Midbrain (tissue), 1 donor: ENCODE measurements at regions not wholly inside any gene's neighbourhood (a gene's known extent, or its start where the extent isn't known, plus 50 kb on each side); places are given as distances from the start of the nearest gene placed in this dataset.

Experiments used
- DNase-seq: peaks from one replicate; lab custom pipeline; 2025; lab: John Stamatoyannopoulos, UW

- no peak for DNase-seq
Measured at GRCh38 chr3:72490688-72491435, 357.4 kb downstream of the SHQ1 start.

DNA sequence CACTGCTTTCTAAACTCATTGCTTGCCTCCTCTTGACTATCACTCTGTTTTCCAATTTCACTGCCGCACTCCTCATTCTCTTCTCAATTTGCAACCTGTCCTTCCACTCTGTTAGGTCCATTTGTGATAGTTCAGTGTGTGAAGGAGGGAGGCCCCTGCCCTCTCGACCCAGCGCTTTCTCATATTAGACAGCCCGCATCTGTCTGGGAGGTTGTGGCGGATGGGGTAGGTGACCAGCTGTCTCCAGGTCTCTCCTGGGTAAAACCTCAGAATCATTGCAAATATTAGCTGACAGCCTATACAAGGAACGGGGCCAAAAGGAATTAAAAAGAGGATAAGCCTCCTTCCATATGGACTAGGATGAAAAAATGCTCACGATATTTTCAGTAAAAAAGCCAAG, 358.3 kb downstream of the SHQ1 start:
- DNase-seq = no peak

GRCh38 chr3:72488738-72489035, 359.6 kb downstream of the SHQ1 start:
- DNase-seq = no peak

DNA sequence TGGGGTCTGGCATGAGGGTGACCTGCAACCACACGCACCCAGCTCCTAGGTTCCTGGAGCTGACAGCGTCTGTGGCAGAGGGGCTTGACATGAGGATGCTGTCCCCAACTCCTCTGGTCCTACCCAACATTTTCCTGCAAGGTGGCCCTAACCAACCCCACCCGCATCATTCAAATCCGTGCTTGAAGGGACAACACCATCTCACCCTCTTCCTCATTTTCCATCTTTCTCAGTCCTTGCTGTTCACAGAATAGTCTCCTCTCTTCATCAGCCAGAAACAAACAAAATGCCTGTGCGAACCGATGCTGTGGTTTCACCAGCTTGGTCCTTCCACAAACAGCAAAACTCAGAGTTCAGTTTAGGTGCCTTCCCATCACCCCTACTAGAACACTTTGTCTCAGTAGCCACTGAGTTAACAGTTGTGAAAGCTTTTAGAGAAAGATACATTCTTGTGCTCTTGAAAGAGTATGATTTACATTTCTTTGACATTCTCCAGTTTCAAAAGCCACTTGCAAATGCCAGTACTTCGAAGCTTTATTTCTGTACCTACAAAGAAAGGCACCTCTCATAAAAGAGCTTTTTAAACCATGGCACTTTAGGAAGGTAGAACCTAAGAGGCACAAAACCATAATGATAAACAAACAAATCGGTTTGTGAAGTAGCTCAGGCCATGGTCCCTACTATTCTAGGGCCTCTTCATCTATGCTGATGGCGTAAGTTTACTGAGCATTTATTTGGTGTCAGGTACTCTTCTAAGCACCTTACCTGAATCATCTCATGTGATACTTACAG, 360.1 kb downstream of the SHQ1 start:
- no peak for DNase-seq

DNA sequence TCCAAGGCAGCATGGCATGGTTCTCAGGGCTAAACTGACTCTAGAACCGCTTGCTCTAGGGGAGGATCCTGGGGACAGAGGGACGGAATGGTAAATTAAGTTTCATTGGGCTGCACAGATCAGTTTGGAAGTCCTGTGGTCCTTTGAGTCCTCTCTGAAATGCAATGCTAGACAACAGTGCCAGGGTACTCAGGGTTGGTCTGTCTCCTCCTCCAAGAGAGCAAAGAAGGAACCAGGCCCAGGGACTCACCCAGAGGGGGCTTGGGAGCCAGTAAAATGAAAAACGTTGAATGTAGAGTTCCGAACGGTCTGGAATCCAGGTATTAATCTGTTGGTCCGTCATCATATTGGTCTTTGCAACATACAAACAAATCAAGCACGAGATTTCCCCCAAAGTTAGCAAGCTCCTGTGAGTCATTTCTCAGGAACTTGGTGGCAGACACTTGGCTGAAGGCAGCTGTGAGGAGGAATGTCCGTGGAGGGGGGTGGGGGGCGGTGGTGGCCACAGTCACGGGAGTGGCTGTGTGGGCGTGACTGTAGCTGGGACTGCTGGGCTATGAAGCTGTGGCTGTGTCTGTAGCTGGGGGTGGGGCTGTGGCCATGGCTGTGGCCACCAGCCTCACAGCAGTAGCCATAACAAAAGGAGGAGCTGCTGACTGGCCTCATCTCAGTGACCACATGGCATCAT, 361.0 kb downstream of the SHQ1 start:
- no peak for DNase-seq

DNA sequence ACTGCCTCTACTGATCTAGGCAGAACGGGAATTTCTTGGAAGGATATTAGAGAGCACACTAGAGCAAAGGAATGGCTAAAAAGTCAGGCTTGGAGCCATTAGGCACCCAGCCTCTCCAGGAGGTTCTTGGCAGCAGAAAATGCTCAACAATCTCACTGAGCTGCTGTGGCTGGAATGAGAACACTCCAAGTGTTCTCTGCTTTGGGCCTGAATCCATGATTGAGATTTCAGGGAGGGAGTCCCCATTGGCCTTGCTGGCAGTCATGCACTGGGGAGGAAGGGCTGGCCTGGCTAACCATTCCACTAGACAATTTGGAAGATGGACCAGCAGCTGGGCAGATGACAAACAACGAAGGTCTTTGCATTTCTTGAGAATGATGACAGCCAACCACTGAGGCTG, 362.6 kb downstream of the SHQ1 start:
- peak; percentile 24 for DNase-seq

DNA sequence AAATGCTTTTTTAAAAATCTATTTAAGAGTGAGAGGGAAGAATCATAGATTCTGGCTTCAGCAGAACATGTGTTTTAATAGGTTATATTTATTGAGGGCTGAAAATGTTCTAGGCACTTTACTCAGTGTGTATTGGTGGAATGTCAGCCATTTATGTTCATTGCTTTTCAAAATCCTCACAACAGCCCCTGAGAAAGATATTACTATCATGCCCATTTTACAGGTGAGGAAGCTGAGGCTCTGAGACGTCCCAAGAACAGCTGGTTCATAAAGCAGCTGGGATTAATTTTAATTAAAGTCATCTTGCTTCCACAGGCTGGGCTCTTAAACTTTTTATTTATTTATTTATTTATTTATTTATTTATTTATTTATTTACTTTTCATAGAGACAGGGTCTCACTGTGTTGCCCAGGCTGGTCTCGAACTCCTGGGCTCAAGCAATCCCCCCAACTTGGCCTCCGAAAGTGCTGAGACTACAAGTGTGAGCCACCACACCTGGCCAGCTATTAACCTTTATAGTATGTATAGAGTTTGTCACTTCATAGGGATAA, 364.6 kb downstream of the SHQ1 start:
- no peak for DNase-seq

DNA sequence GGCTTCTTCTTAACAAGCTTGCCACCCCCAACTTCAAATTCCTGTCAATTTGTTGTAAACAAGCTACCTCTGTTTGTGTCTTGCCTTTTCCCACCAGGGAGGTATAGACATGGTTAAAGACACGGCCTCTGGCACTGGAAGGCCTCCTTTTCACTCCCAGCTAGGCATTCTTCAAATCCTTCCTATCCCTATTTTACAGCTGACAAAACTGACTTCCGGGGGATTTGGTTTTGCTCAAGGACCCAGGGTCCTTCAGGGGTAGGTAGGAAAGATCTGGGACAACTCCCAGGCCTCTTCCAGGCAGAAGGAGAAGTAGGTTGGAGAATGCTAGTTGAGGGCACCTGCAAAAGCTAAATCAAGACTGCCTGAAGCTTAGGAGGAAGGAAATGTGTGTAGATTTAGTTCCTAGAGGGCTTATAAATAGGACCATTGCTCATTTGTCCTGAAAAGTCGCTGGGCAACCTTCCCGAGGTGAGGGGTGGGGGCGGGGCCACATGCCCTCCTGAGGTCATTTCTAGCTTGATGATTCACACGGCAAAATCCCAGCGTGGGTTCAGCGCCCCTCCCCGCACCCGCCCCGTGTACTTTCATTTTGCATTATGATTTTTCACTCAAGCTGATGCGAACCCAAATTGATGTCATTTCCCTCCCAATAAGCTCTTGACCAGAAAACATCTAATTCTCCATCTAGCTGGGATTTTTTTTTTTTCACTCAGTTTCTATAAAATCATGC, 365.5 kb downstream of the SHQ1 start:
- DNase-seq = no peak

DNA sequence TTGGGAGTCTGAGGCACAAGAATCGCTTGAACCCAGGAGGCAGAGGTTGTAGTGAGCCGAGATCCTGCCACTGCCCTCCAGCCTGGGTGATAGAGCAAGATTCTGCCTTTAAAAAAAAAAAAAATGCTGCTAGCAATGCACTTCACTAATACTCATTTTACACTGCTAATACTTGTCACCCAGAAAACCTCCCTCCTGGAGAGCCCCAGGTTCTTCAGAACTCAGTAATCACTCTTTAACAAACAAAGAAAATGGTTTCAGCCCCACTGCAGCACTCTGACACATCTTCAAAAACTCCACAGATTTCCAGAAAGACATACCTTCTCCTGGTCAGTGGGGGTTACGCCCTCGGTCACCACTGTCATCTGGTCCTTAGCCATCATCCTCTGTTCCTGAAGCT, 366.7 kb downstream of the SHQ1 start:
- DNase-seq = no peak

GRCh38 chr3:72480366-72480765, 367.9 kb downstream of the SHQ1 start:
- DNase-seq = no peak

GRCh38 chr3:72479651-72480215, 368.5 kb downstream of the SHQ1 start:
- no peak for DNase-seq

- DNase-seq = no peak
Measured at GRCh38 chr3:72476139-72476483, 372.1 kb downstream of the SHQ1 start.

DNA sequence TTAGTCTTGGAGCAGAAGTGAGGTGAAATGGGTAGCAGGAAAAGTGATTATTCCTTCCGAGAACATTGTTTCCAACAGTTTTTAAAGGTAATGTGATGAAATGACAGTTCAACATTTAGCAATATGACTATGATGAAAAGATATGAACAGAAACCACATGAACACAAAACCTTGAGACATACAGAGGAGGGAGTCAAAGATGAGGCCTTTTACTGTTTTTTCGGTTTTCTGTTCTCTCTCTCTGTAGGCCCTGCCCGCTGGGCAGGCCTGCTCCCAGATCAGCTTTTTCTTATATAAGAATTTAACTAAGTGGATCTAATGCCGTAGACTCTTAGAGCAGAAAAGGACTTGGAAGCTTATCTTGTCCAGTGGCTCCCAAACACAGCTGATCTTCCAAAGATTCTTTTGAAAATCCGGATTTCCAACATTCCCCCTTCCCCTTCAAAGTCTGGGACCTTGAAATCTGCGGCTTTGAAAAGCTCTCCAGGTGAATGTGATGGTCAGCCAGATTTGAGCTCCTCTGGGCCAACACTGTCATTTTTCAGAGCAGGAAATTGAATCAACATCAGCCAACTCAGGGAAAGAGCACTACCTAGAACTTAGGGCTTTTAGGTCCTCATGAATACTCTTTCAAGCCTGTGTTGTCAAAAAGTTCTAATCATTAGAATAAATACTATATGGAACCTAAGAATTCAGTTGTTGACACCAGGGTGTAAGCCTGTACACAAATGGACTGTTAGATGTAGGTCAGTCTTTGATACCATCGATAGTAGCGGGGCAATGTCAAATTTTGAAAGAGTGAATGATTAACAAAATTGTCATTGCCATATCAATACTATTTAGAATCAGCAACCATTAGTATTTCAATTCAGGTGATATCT, 372.7 kb downstream of the SHQ1 start:
- DNase-seq = no peak

- no peak for DNase-seq
Measured at GRCh38 chr3:72474775-72475174, 373.5 kb downstream of the SHQ1 start.

GRCh38 chr3:72473156-72473555, 375.1 kb downstream of the SHQ1 start:
- no peak for DNase-seq

DNA sequence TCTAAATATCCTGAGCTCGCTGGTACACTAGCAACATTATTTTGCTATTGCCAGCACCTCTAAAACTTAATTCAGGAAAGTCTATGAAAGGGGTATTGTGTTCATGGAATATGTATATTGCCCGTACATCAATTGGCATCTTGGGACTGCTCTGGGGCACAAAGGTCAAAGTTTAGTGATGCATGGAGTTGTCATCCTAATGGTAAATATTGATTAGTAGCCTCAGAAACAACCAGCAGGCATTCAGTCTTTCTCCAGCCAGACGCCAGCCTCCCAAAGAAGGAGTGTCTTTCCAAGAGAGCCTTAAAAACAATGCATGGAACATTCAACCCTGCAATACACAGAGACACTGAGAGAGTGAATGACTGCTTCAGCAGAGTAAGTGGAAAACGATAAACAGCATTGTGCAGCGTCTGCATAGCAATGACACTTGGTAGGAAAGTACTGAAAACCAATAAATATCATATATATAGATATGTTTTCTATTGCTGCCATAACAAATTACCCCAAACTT, 377.3 kb downstream of the SHQ1 start:
- DNase-seq = no peak

DNA sequence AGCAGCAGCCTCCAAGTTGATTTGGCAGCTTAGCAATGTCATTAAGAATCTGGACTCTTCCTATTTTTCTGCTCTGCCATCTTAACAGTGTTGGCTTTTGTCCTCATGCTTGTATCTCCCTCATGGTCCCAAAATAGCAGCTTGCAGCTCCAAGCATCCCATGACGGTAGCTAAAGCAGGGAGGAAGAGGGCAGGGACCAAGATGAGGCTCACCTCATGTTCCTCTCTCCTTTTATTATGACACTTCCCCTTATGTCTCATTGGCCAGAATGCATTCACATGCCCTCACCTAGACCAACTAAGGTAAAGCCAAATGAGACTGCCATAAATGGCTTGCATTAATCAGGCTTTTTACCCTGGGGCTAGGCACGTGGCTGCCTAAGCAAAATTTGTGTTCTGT, 382.4 kb downstream of the SHQ1 start:
- DNase-seq = no peak

DNA sequence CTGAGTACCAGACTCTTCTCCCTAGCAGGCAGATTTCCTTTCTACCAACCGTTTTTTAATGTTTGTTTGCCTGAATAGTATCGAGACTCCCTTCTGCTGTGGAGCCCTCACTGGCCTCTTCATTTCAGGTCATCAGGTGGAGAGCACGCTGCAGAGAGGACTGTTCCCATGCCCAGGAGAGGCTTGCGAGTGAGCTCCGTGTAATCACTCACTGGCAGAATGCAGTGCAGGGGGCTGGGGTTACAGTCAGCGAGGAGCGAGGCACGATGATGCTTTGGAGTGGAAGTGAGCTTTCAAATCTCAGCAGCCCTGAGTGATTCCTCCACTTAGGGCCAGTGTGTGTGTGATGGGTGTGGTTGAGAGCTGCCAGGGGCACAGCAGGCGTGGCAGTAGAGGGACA, 385.2 kb downstream of the SHQ1 start:
- no peak for DNase-seq

DNA sequence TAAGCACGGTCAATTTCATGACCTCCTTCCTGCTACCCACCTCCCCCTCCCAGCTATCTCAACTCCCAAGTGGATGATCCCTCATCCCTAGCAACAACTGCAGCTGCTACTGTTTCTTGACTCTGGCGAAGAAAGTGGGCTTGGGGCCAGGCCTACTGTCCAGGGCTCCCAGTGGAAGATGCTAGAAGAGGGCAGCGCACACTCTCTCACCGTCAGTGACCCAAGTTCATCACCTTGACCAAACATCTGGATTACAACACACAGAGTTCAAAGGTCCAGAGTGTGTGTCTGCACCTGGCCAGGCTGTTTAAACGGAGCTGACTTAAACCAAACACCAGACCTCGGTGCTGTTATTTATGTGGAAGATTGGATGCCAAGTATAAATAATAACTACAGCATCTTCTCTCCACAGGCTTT, 385.6 kb downstream of the SHQ1 start:
- no peak for DNase-seq

- no peak for DNase-seq
Measured at GRCh38 chr3:72461787-72462186, 386.5 kb downstream of the SHQ1 start.
